Retinal pigment epithelial cell (primary cell): ENCODE measurements at regions not wholly inside any gene's neighbourhood (a gene's known extent, or its start where the extent isn't known, plus 50 kb on each side); places are given as distances from the start of the nearest gene placed in this dataset.

ENCODE experiments used
- DNase-seq: peaks from one replicate; pipeline ENCODE4 v3.0.0-alpha.2; 2010; ENCODE audit warnings: low read depth
- H3K4me3 ChIP-seq: 2 replicates; pipeline ENCODE4 v1.5.1; 2011; ENCODE audit warnings: mild to moderate bottlenecking, low read length, control low read depth, moderate library complexity
- TF ChIP-seq, protein P1 (sequence below): conservative IDR thresholded peaks from 2 replicates; pipeline ENCODE4 v1.5.1; 2011; ENCODE audit warnings: low read depth, low read length, control low read depth, inconsistent platforms

DNA sequence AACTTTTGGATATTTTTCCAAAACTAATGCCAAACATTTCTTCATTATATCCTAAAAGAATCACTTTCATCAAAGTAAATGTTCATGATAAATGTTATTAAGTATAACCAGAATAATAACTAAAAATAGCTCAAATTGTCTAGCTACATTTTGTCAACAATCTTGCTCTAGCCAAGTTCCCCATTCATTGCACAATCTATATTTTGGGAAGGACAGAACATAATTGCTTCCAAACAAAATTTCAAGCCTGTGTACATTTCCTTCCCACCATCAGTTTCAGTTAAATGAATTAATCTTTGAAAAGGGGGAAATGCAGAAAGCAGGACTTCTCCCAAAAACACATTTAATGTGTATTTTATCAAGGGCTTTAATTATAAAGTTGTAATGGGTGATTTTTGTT lies 98.0 kb upstream of the PLEKHG7 start:
- TF ChIP-seq, protein P1, sequence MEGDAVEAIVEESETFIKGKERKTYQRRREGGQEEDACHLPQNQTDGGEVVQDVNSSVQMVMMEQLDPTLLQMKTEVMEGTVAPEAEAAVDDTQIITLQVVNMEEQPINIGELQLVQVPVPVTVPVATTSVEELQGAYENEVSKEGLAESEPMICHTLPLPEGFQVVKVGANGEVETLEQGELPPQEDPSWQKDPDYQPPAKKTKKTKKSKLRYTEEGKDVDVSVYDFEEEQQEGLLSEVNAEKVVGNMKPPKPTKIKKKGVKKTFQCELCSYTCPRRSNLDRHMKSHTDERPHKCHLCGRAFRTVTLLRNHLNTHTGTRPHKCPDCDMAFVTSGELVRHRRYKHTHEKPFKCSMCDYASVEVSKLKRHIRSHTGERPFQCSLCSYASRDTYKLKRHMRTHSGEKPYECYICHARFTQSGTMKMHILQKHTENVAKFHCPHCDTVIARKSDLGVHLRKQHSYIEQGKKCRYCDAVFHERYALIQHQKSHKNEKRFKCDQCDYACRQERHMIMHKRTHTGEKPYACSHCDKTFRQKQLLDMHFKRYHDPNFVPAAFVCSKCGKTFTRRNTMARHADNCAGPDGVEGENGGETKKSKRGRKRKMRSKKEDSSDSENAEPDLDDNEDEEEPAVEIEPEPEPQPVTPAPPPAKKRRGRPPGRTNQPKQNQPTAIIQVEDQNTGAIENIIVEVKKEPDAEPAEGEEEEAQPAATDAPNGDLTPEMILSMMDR, result no peak
- DNase-seq, result no peak

GRCh38 chr12:92603741-92604432 lies 98.9 kb upstream of the PLEKHG7 start:
- TF ChIP-seq, protein P1, result peak; percentile 26
- DNase-seq, result no peak
- H3K4me3 ChIP-seq, result no peak overlapping the region

More for the DNA sequence above, 98.0 kb upstream of the PLEKHG7 start:
- no peak overlapping the region for H3K4me3 ChIP-seq

DNA sequence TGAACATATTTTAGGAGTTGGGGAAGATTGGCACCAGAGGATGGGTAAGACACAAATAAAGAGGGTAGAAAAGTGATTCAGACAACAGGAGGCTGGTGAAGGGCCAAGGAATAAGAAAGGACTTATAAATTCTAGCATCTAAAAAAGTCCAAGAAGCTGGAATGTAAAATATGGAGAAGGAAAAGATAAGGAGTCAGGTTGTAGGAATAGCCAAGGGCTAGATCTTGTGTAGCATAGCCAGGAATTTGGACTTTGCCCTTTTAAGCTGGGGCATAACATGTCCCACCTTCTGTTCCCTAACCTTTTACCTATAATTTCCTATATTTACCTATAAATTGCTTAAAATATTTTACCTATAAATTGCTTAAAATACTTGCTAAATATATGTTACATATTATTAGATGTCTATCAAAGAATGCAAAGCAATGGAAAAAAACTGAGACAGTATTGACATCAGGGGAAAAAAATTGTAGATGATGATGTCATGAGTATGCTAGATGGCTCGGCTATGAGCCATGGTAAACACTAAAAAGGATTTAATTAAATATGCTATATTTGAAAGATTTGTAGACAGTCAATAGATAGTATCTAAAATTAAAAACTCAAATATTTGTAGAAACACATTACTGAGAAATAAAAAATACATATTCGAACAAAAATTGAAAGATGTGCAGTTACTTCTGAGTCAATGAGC lies 99.7 kb upstream of the PLEKHG7 start:
- TF ChIP-seq, protein P1, result no peak
- no peak overlapping the region for H3K4me3 ChIP-seq
- no peak for DNase-seq

- no peak overlapping the region for H3K4me3 ChIP-seq
- DNase-seq, result peak; percentile 84
- TF ChIP-seq, protein P1, result no peak
Observed at GRCh38 chr12:92602476-92602875, 100.3 kb upstream of the PLEKHG7 start.

DNA sequence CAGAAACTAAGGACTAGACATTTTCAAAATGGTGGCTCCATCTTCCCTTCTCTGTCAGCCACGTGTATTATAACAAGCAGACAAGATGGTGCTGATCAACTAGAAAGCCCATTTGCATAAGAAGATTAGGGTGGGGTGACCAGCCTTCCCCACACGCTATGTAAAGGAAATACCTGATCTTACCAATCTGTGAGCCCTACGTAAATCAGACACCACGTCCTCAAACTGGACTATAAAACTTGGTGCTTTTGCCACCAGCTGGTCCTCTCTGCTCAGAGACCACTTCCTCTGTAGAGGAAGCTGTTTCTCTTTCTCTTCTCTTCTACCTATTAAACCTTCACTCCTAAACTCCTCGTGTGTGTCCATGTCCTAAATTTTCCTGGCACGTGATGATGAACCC lies 101.1 kb upstream of the PLEKHG7 start:
- TF ChIP-seq, protein P1, result no peak
- no peak overlapping the region for H3K4me3 ChIP-seq
- DNase-seq, result no peak

GRCh38 chr12:92601176-92601575 lies 101.6 kb upstream of the PLEKHG7 start:
- TF ChIP-seq, protein P1, result no peak
- no peak for DNase-seq
- H3K4me3 ChIP-seq, result no peak overlapping the region

DNA sequence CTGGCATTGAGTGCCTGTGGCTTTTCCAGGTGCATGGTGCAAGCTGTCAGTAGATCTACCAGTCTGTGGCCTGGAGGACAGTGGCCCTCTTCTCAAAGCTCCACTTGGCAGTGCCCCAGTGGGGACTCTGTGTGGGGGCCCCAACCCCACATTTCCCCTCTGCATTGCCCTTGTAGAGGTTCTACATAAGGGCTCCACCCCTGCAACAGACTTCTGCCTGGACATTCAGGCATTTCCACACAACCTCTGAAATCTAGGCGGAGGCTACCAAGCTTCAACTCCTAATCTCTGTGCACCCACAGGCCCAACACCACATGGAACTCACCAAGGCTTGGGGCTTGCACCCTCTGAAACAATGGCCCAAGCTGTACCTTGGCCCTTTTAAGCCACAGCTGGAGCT lies 102.7 kb upstream of the PLEKHG7 start:
- TF ChIP-seq, protein P1, result no peak
- no peak for DNase-seq
- H3K4me3 ChIP-seq, result no peak overlapping the region
